ENCODE measurements at regions not wholly inside any gene's neighbourhood (a gene's known extent, or its start where the extent isn't known, plus 50 kb on each side); places are given as distances from the start of the nearest gene placed in this dataset.

GRCh38 chr18:61714421-61714820 is 178.4 kb downstream of the RNF152 start:
- DNase-seq (ENCODE audit: low read depth) = no peak
- no peak for TF ChIP-seq CTCF (IDR thresholded peaks at IDR 0.05; ENCODE audit: low read depth, low read length, missing control alignments)
- H3K4me3 ChIP-seq (ENCODE audit: low read depth, low read length) = no peak overlapping the region

GRCh38 chr18:61713502-61713901 is 179.3 kb downstream of the RNF152 start:
- no peak for DNase-seq (ENCODE audit: low read depth)
- TF ChIP-seq CTCF (IDR thresholded peaks at IDR 0.05; ENCODE audit: low read depth, low read length, missing control alignments) = no peak

GRCh38 chr18:61710082-61710620 is 182.7 kb downstream of the RNF152 start:
- no peak overlapping the region for H3K4me3 ChIP-seq (ENCODE audit: low read depth, low read length)
- DNase-seq (ENCODE audit: low read depth) = no peak
- no peak for TF ChIP-seq CTCF (IDR thresholded peaks at IDR 0.05; ENCODE audit: low read depth, low read length, missing control alignments)

More at GRCh38 chr18:61713502-61713901, 179.3 kb downstream of the RNF152 start:
- no peak overlapping the region for H3K4me3 ChIP-seq (ENCODE audit: low read depth, low read length)

- DNase-seq (ENCODE audit: low read depth) = no peak
- no peak for TF ChIP-seq CTCF (IDR thresholded peaks at IDR 0.05; ENCODE audit: low read depth, low read length, missing control alignments)
- H3K4me3 ChIP-seq (ENCODE audit: low read depth, low read length) = no peak overlapping the region
Measured at GRCh38 chr18:61706276-61706915, 186.4 kb downstream of the RNF152 start.

GRCh38 chr18:61703508-61703907 is 189.3 kb downstream of the RNF152 start:
- DNase-seq (ENCODE audit: low read depth) = no peak
- no peak for TF ChIP-seq CTCF (IDR thresholded peaks at IDR 0.05; ENCODE audit: low read depth, low read length, missing control alignments)
- no peak overlapping the region for H3K4me3 ChIP-seq (ENCODE audit: low read depth, low read length)

GRCh38 chr18:61702007-61702406 is 190.8 kb downstream of the RNF152 start:
- DNase-seq (ENCODE audit: low read depth) = no peak
- H3K4me3 ChIP-seq (ENCODE audit: low read depth, low read length) = no peak overlapping the region
- TF ChIP-seq CTCF (IDR thresholded peaks at IDR 0.05; ENCODE audit: low read depth, low read length, missing control alignments) = no peak

Measured in GM12864 (cell line).